GM23248 (cell line): ENCODE measurements at regions not wholly inside any gene's neighbourhood (a gene's known extent, or its start where the extent isn't known, plus 50 kb on each side); places are given as distances from the start of the nearest gene placed in this dataset.

Source experiments
- EZH2 ChIP-seq: fragments of 200-600 bp; sonication (generic); IDR thresholded peaks from 2 replicates; pipeline ENCODE4 v1.6.1; 2018; ENCODE audit warnings: antibody characterized with exemption, mild to moderate bottlenecking; ENCODE audit not compliant: insufficient read depth, poor library complexity, severe bottlenecking
- EZH2phosphoT487 ChIP-seq: fragments of 200-600 bp; sonication (generic); IDR thresholded peaks from 2 replicates; pipeline ENCODE4 v1.6.1; 2018; ENCODE audit warnings: antibody characterized with exemption, moderate library complexity, mild to moderate bottlenecking, low read depth; ENCODE audit not compliant: insufficient read depth

DNA sequence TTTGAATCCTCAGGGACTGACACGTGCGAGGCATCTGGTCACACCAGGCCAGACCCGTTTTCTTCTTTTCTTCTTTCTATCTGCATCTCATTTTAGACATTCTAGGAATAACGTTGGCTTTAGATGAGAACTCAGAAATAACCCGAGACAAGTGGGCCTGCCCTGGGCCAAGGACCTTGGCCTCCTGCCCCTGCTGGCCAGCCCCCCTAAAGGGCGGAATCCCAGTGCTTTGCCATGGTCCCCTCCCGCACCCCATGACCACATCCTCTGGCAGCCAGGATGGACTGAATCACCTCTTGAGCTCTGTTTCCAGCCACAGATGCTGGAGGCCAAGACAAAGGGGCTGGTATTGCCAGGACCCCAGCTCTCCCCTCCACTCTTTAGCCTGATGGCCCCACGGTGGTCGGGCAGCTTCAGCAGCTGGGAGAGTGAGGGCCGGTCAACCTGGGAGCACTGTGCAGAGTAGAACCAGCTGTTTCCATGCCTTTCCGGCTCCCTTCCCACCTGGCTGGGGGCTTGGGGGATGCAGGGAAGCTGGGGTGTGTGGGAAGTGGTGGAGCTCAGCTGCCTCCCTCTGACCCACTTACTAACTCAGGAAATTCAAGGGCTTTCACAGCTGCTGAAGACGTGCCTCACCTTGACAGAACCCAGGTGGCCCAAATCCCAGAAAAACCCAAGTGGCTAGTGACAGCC lies 190.9 kb downstream of the FAM43A start:
- TF ChIP-seq EZH2 (no peak), EZH2phosphoT487 (no peak)
